Rectal smooth muscle tissue (tissue), 1 donor: ENCODE measurements at regions not wholly inside any gene's neighbourhood (a gene's known extent, or its start where the extent isn't known, plus 50 kb on each side); places are given as distances from the start of the nearest gene placed in this dataset.

Source experiments
- H3K27ac ChIP-seq: one replicate; pipeline ENCODE4 v1.7.0; 2013; ENCODE audit warnings: low read depth, low read length, inconsistent platforms
- H3K27me3 ChIP-seq: one replicate; pipeline ENCODE4 v1.7.0; 2013; ENCODE audit warnings: low read length; ENCODE audit not compliant: control insufficient read depth, insufficient read depth
- H3K36me3 ChIP-seq: one replicate; pipeline ENCODE4 v1.7.0; 2013; ENCODE audit warnings: low read length; ENCODE audit not compliant: control insufficient read depth, insufficient read depth
- H3K4me1 ChIP-seq: one replicate; pipeline ENCODE4 v1.7.0; 2013; ENCODE audit warnings: low read length; ENCODE audit not compliant: control insufficient read depth, insufficient read depth
- H3K4me3 ChIP-seq: one replicate; pipeline ENCODE4 v1.7.0; 2013; ENCODE audit warnings: low read length
- H3K9ac ChIP-seq: one replicate; pipeline ENCODE4 v1.7.0; 2013; ENCODE audit warnings: low read length

- Histone ChIP-seq H3K27me3 (no peaks in the 10 kb centered on the region), H3K4me1 (no peaks in the 10 kb centered on the region), H3K36me3 (no peaks in the 10 kb centered on the region), H3K9ac (no peak overlapping the region), H3K27ac (no peak overlapping the region), H3K4me3 (no peak overlapping the region)
These were observed 267.8 kb downstream of the SHOX2 start for GRCh38 chr3:157838457-157838856.

DNA sequence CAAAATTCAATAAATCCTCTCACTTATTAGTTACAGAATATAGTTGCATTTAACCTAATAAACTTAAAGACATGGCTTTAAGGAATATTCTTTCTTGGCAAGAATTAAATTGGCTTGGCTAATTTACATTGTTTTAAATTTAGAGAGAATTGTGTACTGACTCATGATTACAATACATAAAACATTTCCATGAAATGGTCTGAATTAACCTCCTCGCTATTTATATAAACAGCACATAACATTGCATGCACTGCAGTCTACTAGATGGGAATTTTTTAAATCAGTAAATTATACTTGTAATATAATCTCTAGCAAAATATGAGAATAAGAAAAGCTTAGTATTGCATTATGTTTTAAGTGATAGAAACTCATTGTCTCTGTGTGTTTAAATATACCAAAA lies 268.9 kb downstream of the SHOX2 start:
- no peak overlapping the region for H3K27ac ChIP-seq
- H3K36me3 ChIP-seq: no peaks in the 10 kb centered on the region
- no peaks in the 10 kb centered on the region for H3K27me3 ChIP-seq
- no peak overlapping the region for H3K9ac ChIP-seq
- H3K4me1 ChIP-seq: no peaks in the 10 kb centered on the region
- no peak overlapping the region for H3K4me3 ChIP-seq

GRCh38 chr3:157836022-157836421 lies 270.2 kb downstream of the SHOX2 start:
- Histone ChIP-seq H3K27ac (no peak overlapping the region), H3K36me3 (no peaks in the 10 kb centered on the region), H3K4me3 (no peak overlapping the region), H3K9ac (no peak overlapping the region), H3K27me3 (no peaks in the 10 kb centered on the region), H3K4me1 (no peaks in the 10 kb centered on the region)

- H3K36me3 ChIP-seq: no peaks in the 10 kb centered on the region
- H3K9ac ChIP-seq: no peak overlapping the region
- H3K4me3 ChIP-seq: no peak overlapping the region
- no peak overlapping the region for H3K27ac ChIP-seq
- no peaks in the 10 kb centered on the region for H3K4me1 ChIP-seq
- no peaks in the 10 kb centered on the region for H3K27me3 ChIP-seq
These were observed 273.6 kb downstream of the SHOX2 start for GRCh38 chr3:157832588-157832987.

DNA sequence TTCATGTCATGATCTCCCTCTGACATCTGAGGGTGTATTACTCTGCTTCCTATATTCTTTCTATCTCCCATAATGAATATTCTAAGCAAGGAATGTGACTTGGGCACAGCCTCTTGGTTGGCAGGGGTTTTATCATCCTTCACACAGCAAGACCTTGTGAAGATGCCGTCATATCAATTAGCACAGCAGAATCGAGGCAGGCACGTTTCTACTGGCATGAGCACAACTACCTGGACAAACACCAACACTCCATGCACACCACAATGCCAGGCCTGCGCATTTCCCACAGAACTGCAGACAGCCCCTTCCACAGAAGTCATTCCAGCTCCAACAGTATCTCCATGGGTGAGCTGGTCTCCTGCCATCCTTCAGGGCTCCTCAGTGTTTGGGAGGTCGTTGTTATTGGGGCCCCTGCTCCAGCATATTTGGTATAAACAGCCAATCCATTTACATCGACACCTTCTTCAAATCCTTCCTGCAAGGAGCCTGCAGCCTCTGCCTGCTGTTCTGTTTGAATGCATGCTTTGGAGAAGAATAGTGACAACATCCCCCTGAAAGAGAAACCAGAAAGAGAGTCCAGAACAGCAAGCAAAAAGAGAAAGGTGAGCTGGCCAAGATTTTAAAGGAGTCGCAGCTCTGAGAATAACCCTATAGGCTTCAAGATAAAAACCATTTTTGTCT lies 275.5 kb downstream of the SHOX2 start:
- H3K4me1 ChIP-seq: no peaks in the 10 kb centered on the region
- H3K4me3 ChIP-seq: no peak overlapping the region
- no peak overlapping the region for H3K27ac ChIP-seq
- H3K27me3 ChIP-seq: no peaks in the 10 kb centered on the region
- no peak overlapping the region for H3K9ac ChIP-seq
- H3K36me3 ChIP-seq: no peaks in the 10 kb centered on the region

GRCh38 chr3:157829786-157830185 lies 276.4 kb downstream of the SHOX2 start:
- Histone ChIP-seq H3K4me1 (no peaks in the 10 kb centered on the region), H3K4me3 (no peak overlapping the region), H3K9ac (no peak overlapping the region), H3K27ac (no peak overlapping the region), H3K27me3 (no peaks in the 10 kb centered on the region), H3K36me3 (no peaks in the 10 kb centered on the region)

GRCh38 chr3:157824281-157824680 lies 281.9 kb downstream of the SHOX2 start:
- Histone ChIP-seq H3K9ac (no peak overlapping the region), H3K4me1 (peaks cover 2% of the 10 kb centered on the region), H3K27me3 (peaks cover 3% of the 10 kb centered on the region), H3K36me3 (no peaks in the 10 kb centered on the region), H3K27ac (no peak overlapping the region), H3K4me3 (no peak overlapping the region)

GRCh38 chr3:157823050-157823449 lies 283.2 kb downstream of the SHOX2 start:
- Histone ChIP-seq H3K27ac (no peak overlapping the region), H3K4me1 (peaks cover 2% of the 10 kb centered on the region), H3K36me3 (no peaks in the 10 kb centered on the region), H3K4me3 (no peak overlapping the region), H3K27me3 (peaks cover 3% of the 10 kb centered on the region), H3K9ac (no peak overlapping the region)

- Histone ChIP-seq H3K36me3 (no peaks in the 10 kb centered on the region), H3K27me3 (peaks cover 3% of the 10 kb centered on the region), H3K4me3 (no peak overlapping the region), H3K4me1 (peaks cover 2% of the 10 kb centered on the region), H3K9ac (no peak overlapping the region), H3K27ac (no peak overlapping the region)
These were observed 286.1 kb downstream of the SHOX2 start for GRCh38 chr3:157820157-157820517.

GRCh38 chr3:157819270-157820156 lies 286.7 kb downstream of the SHOX2 start:
- no peak overlapping the region for H3K4me3 ChIP-seq
- H3K4me1 ChIP-seq: peaks cover 2% of the 10 kb centered on the region
- peaks cover 3% of the 10 kb centered on the region for H3K27me3 ChIP-seq
- H3K36me3 ChIP-seq: no peaks in the 10 kb centered on the region
- no peak overlapping the region for H3K27ac ChIP-seq
- H3K9ac ChIP-seq: no peak overlapping the region

DNA sequence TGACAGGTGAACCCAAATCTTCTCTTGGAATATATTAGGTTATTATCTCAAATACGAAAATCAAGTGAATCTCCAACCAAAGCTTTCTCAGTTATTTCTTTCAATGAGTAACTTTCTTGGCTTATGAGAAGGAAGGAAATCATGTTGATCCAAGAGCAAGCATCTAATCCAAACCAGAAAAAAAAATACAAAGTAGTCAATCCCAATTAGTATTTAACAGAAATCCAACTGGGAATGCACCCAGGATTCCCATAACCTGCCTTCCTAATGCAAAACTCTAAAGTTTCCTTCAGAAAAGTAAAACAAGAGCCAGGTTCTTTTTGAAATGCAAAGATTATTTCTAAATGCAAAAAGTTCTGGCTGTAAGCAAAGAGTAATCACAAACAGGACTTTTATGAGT lies 289.3 kb downstream of the SHOX2 start:
- Histone ChIP-seq H3K4me1 (peaks cover 2% of the 10 kb centered on the region), H3K27me3 (peaks cover 3% of the 10 kb centered on the region), H3K9ac (no peak overlapping the region), H3K36me3 (no peaks in the 10 kb centered on the region), H3K27ac (no peak overlapping the region), H3K4me3 (no peak overlapping the region)

GRCh38 chr3:157816296-157816695 lies 289.9 kb downstream of the SHOX2 start:
- Histone ChIP-seq H3K27ac (no peak overlapping the region), H3K4me3 (no peak overlapping the region), H3K4me1 (peaks cover 2% of the 10 kb centered on the region), H3K36me3 (no peaks in the 10 kb centered on the region), H3K9ac (no peak overlapping the region), H3K27me3 (peaks cover 3% of the 10 kb centered on the region)

DNA sequence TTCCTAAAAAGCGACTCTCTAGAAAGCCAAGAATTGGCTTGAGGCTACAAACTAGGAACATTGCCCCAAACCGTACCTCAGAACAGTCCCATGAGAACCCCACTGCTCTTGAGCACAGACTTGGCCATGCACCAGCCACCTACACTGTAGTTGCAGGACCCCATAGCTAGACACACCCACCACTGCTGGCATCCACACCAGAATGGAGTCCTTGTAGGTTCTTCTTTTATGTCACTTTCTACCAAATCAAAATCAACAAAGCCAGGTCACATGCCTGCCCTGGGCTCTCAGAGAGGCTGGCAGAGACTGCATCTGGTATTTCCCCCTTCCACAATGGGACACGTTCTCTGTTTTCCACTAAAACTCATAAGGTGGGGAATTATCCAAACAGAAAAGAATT lies 290.5 kb downstream of the SHOX2 start:
- H3K27me3 ChIP-seq: no peaks in the 10 kb centered on the region
- no peak overlapping the region for H3K9ac ChIP-seq
- peaks cover 2% of the 10 kb centered on the region for H3K4me1 ChIP-seq
- no peaks in the 10 kb centered on the region for H3K36me3 ChIP-seq
- H3K4me3 ChIP-seq: no peak overlapping the region
- H3K27ac ChIP-seq: no peak overlapping the region
